ENCODE measurements at regions not wholly inside any gene's neighbourhood (a gene's known extent, or its start where the extent isn't known, plus 50 kb on each side); places are given as distances from the start of the nearest gene placed in this dataset.

GRCh38 chr1:143728802-143729448, 242.9 kb downstream of the FAM72C start:
- TF ChIP-seq GLIS3 (CRISPR knock-in tag; IDR thresholded peaks at IDR 0.05) = 0 out of 2 replicates have a peak, but pooled peaks have one; percentile 48

GRCh38 chr1:143727263-143727662, 244.5 kb downstream of the FAM72C start:
- no peak for ATAC-seq
- TF ChIP-seq ARNTL (CRISPR knock-in tag; IDR thresholded peaks at IDR 0.05; ENCODE audit: borderline replicate concordance, low read depth) = no peak
- no peak for TF ChIP-seq ESRRG (CRISPR knock-in tag; IDR thresholded peaks at IDR 0.05)
- TF ChIP-seq POU6F1 (CRISPR knock-in tag; IDR thresholded peaks at IDR 0.05; ENCODE audit: borderline replicate concordance, low read depth) = no peak
- TF ChIP-seq OSR1 (CRISPR knock-in tag; IDR thresholded peaks at IDR 0.05) = no peak
- TF ChIP-seq, protein P1, sequence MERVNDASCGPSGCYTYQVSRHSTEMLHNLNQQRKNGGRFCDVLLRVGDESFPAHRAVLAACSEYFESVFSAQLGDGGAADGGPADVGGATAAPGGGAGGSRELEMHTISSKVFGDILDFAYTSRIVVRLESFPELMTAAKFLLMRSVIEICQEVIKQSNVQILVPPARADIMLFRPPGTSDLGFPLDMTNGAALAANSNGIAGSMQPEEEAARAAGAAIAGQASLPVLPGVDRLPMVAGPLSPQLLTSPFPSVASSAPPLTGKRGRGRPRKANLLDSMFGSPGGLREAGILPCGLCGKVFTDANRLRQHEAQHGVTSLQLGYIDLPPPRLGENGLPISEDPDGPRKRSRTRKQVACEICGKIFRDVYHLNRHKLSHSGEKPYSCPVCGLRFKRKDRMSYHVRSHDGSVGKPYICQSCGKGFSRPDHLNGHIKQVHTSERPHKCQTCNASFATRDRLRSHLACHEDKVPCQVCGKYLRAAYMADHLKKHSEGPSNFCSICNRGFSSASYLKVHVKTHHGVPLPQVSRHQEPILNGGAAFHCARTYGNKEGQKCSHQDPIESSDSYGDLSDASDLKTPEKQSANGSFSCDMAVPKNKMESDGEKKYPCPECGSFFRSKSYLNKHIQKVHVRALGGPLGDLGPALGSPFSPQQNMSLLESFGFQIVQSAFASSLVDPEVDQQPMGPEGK (CRISPR knock-in tag; IDR thresholded peaks at IDR 0.05; ENCODE audit: borderline replicate concordance) = no peak
- no peak for TF ChIP-seq ZFP3 (CRISPR knock-in tag; IDR thresholded peaks at IDR 0.05)
- no peak for TF ChIP-seq ZFP30 (CRISPR knock-in tag; IDR thresholded peaks at IDR 0.05)
- no peak for TF ChIP-seq ISL1 (CRISPR knock-in tag; IDR thresholded peaks at IDR 0.05)
- TF ChIP-seq BACH2 (CRISPR knock-in tag; IDR thresholded peaks at IDR 0.05; ENCODE audit: borderline replicate concordance) = no peak
- no peak for TF ChIP-seq ZNF8 (CRISPR knock-in tag; IDR thresholded peaks at IDR 0.05)
- no peak for TF ChIP-seq GLIS3 (CRISPR knock-in tag; IDR thresholded peaks at IDR 0.05)
- no peak for TF ChIP-seq ZNF565 (CRISPR knock-in tag; conservative IDR thresholded peaks at IDR 0.05; ENCODE audit: low read depth)
- no peak for TF ChIP-seq SNAI2 (CRISPR knock-in tag; IDR thresholded peaks at IDR 0.05)
- TF ChIP-seq ZC3H10 (CRISPR knock-in tag; IDR thresholded peaks at IDR 0.05) = no peak
- TF ChIP-seq, protein P2, sequence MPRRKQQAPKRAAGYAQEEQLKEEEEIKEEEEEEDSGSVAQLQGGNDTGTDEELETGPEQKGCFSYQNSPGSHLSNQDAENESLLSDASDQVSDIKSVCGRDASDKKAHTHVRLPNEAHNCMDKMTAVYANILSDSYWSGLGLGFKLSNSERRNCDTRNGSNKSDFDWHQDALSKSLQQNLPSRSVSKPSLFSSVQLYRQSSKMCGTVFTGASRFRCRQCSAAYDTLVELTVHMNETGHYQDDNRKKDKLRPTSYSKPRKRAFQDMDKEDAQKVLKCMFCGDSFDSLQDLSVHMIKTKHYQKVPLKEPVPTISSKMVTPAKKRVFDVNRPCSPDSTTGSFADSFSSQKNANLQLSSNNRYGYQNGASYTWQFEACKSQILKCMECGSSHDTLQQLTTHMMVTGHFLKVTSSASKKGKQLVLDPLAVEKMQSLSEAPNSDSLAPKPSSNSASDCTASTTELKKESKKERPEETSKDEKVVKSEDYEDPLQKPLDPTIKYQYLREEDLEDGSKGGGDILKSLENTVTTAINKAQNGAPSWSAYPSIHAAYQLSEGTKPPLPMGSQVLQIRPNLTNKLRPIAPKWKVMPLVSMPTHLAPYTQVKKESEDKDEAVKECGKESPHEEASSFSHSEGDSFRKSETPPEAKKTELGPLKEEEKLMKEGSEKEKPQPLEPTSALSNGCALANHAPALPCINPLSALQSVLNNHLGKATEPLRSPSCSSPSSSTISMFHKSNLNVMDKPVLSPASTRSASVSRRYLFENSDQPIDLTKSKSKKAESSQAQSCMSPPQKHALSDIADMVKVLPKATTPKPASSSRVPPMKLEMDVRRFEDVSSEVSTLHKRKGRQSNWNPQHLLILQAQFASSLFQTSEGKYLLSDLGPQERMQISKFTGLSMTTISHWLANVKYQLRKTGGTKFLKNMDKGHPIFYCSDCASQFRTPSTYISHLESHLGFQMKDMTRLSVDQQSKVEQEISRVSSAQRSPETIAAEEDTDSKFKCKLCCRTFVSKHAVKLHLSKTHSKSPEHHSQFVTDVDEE (CRISPR knock-in tag; IDR thresholded peaks at IDR 0.05) = no peak
- no peak for TF ChIP-seq CSRNP3 (CRISPR knock-in tag; IDR thresholded peaks at IDR 0.05)
- no peak for TF ChIP-seq TCF4 (CRISPR knock-in tag; IDR thresholded peaks at IDR 0.05; ENCODE audit: borderline replicate concordance)
- TF ChIP-seq, protein P3, sequence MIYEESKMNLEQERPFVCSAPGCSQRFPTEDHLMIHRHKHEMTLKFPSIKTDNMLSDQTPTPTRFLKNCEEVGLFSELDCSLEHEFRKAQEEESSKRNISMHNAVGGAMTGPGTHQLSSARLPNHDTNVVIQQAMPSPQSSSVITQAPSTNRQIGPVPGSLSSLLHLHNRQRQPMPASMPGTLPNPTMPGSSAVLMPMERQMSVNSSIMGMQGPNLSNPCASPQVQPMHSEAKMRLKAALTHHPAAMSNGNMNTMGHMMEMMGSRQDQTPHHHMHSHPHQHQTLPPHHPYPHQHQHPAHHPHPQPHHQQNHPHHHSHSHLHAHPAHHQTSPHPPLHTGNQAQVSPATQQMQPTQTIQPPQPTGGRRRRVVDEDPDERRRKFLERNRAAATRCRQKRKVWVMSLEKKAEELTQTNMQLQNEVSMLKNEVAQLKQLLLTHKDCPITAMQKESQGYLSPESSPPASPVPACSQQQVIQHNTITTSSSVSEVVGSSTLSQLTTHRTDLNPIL (CRISPR knock-in tag; IDR thresholded peaks at IDR 0.05; ENCODE audit: low read depth) = no peak

More at GRCh38 chr1:143728802-143729448, 242.9 kb downstream of the FAM72C start:
- peak; percentile 98 for ATAC-seq

GRCh38 chr1:143721024-143721373, 250.8 kb downstream of the FAM72C start:
- ATAC-seq = no peak
- TF ChIP-seq CSRNP3 (CRISPR knock-in tag; IDR thresholded peaks at IDR 0.05) (no peak), GLIS3 (CRISPR knock-in tag; IDR thresholded peaks at IDR 0.05) (no peak), OSR1 (CRISPR knock-in tag; IDR thresholded peaks at IDR 0.05) (no peak), ZFP30 (CRISPR knock-in tag; IDR thresholded peaks at IDR 0.05) (no peak), PPARA (CRISPR knock-in tag; IDR thresholded peaks at IDR 0.05; ENCODE audit: borderline replicate concordance) (no peak), POU6F1 (CRISPR knock-in tag; IDR thresholded peaks at IDR 0.05; ENCODE audit: borderline replicate concordance, low read depth) (no peak), BACH2 (CRISPR knock-in tag; IDR thresholded peaks at IDR 0.05; ENCODE audit: borderline replicate concordance) (no peak), ZNF70 (CRISPR knock-in tag; IDR thresholded peaks at IDR 0.05) (no peak), TOX (CRISPR knock-in tag; IDR thresholded peaks at IDR 0.05; ENCODE audit: borderline replicate concordance) (no peak), ZNF565 (CRISPR knock-in tag; conservative IDR thresholded peaks at IDR 0.05; ENCODE audit: low read depth) (no peak), SNAI2 (CRISPR knock-in tag; IDR thresholded peaks at IDR 0.05) (no peak), TCF4 (CRISPR knock-in tag; IDR thresholded peaks at IDR 0.05; ENCODE audit: borderline replicate concordance) (no peak), ZFP3 (CRISPR knock-in tag; IDR thresholded peaks at IDR 0.05) (no peak), ESRRG (CRISPR knock-in tag; IDR thresholded peaks at IDR 0.05) (no peak), ISL1 (CRISPR knock-in tag; IDR thresholded peaks at IDR 0.05) (no peak), CSDC2 (CRISPR knock-in tag; IDR thresholded peaks at IDR 0.05) (no peak)
- TF ChIP-seq, protein P3 (CRISPR knock-in tag; IDR thresholded peaks at IDR 0.05; ENCODE audit: low read depth) = no peak

Measured in SK-N-SH treated with all-trans-retinoic acid at 6 μM for 48 hours (cell line).